ENCODE measurements at regions not wholly inside any gene's neighbourhood (a gene's known extent, or its start where the extent isn't known, plus 50 kb on each side); places are given as distances from the start of the nearest gene placed in this dataset.

DNA sequence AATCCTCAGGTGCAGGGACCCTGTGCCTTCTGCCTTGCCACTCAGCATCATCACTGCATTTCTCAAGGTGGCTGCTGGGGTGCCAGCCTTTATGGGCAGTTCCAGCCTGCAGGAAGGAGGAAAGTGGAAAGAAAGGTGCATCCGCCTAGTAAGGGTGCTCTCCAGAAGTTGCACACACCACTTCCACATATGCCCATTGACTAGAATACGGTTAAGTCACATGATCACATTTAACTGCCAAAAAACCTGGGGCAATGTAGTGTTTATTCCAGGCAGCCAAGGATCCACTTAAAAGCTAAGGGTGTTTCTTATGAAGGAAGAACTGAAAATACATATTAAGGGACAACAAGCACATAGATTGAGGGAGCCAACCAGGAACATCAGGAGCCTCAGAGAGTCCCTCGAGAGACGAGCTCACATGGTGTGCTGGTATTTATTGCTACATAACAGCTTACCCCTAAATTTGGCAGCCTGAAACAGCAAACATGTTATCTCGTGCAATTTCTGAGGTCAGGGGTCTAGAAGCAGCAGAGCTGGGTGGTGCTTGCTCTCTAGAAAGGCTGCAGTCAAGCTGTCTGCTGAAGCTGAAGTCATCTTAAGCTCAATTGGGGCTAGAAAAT is 52.0 kb upstream of the MMP2 start:
- no peak for DNase-seq (ENCODE audit: low read depth in 3 of 3, low spot score in 2 of 3)
